HG03521 (cell line): ENCODE measurements at regions not wholly inside any gene's neighbourhood (a gene's known extent, or its start where the extent isn't known, plus 50 kb on each side); places are given as distances from the start of the nearest gene placed in this dataset.
"Not testable (repeated sequence)": the region's sequence is repeated elsewhere in the genome, so short reads cannot be mapped to it uniquely, and the experiment has no call there.

Experiments used
- ATAC-seq: cut with Tn5 transposase; IDR thresholded peaks from one replicate; pipeline ENCODE4 v1.9.1; 2021; ENCODE audit warnings: mild to moderate bottlenecking, moderate library complexity; ENCODE audit not compliant: unreplicated experiment

DNA sequence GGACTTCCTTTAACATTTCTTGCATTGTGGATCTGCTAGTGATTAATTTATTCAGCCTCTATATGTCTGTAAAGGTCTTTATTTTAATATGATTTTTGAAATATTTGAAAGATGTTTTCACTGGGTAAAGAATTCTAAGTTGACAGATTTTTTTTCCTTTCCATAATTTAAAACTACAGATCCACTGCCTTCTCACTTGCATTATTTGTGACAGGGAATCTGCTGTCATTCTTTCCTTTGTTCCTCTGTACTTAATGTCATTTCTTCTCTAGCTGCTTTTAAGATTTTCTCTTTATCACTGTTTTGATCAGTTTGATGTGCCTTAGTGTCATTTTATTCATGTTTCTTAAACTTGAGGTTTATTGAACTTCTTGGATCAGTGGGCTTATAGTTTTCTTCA lies 159.9 kb downstream of the CYB561 start:
- ATAC-seq, result no peak

DNA sequence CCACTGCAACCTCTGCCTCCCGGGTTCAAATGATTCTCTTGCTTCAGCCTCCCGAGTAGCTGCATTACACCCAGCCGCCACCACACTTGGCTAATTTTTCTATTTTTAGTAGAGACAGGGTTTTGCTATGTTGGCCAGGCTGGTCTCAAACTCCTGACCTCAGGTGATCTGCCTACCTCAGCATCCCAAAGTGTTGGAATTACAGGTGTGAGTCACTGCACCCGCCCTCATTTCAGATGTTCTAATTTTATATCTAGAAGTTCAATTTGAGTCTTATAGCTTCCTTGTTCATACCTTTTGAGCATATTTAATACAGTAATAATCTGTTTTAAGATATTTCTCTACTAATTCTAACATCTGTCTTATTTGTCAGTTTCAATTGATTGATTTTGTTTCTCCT lies 159.1 kb downstream of the CYB561 start:
- not testable (repeated sequence) for ATAC-seq

DNA sequence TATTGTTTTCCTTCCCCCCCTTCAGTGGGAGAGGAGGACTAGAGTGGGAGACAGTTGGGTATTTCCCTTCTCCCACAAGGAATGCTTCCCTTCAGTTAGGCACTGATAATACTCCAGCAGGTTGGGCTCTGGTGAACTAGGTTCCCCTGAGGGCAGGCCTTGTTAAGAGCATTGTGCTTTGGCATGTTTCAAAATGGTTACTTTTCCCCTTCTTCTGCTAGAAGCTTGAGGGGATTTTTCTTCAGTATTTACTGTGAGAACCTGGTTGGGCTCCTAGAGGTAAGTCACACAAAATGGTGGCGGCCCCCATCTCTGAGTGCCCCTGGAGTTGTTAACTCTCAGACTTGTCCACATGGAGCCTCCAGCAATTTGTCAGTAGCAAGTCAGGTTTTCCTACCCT lies 156.2 kb downstream of the CYB561 start:
- no peak for ATAC-seq

DNA sequence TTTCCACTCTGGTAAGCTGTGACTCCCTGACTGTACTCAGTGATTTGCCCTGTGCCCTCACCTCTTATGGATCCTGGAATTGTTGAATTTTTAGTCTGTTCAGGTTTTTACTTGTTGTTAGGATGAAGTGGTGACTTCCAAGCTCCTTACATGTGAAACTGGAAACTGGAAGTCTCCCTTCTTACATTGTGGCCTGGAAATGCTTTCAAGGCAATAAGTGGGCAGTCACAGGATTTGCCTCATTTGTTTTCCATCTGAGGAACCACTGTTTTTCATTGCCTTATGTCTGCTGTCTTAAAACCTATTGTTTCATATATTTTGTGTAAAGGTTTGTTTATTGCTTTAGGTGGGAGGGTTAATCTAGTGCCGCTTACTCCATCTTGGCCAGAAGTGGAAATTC lies 155.8 kb downstream of the CYB561 start:
- no peak for ATAC-seq

DNA sequence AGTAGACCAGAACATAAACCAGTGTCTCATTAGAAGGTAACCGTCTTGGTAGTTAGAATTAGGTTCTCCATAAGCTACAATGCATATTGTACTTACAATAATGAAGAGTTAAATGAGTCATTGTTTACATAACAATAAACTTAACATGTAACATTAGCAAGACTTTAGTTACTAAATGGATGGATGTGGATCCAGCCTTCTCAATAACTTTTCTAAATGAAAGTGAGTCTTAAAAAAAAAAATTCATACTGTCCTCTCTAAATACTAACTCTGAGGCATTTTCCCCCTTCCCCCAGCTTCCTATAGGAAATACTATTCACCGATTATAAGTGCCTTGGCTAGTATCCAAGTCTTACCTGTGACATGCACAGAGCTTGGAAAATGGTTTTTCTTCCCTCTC lies 155.3 kb downstream of the CYB561 start:
- no peak for ATAC-seq

DNA sequence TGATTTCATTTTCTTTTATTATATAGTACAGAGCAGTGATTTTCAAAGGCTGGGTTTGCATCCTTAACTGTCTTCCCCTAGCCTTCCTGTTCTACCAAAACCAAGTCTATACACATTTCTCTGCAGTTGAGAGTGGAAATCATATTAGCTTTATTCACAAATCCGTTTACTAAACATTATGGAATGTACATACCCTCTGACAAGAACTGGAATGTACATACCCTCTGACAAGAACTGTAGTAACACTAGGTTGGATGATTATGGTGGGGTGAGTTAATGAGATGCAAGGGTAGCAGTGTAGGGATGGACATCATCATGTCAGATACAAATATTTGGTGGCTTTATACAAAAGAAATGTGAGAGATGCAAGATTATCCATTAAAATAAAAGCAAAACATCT lies 154.8 kb downstream of the CYB561 start:
- no peak for ATAC-seq

DNA sequence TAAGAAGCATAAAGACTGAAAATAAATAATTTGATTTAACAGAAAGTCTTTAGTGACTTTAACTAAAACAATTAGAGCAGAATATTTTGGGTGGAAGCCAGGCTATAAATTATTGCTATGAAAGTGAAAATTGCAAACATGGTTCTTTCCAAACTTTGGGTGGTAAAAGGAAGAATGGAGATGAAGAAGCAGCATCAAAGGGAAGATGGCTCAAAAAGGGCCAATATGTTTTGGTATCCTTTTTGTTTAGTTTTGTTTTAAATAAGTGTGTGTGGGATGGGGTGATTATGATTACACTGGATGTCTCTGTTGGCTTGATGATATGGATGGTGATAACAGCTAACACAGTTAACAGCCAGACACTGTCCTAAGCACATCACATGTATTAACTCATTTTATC lies 153.7 kb downstream of the CYB561 start:
- no peak for ATAC-seq

DNA sequence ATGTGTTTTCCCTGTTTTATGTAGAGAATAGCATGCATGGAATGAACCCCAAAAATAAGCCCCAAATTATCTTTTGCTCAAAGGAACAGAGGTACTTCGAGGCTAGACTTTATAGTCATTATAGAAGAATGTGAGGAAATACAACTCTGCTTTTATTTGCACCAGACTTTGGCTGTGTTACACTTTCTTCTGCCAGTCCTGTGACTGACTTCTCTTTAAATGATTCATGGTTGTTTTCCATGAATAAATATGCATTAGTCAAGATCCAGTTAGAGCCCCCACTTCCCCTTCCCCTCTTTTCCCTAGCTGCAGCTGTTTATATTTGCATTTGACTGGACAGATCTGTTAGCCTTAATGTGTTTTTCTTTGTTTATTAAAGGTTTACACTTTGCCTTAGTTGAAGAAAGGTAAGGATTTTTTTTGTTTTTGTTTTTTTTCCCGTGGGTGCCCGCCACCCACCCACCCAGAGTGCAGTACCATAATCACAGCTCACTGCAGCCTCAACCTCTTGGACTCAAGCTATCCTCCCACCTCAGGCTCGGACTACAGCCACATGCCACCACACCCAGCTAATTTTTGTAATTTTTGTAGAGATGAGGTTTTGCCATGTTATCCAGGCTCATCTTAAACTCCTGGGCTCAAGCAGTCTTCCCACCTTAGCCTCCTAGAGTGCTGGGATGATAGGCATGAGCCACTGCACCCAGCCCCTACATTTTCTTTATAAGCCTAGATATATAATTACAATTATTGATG lies 152.6 kb downstream of the CYB561 start:
- ATAC-seq, result no peak

DNA sequence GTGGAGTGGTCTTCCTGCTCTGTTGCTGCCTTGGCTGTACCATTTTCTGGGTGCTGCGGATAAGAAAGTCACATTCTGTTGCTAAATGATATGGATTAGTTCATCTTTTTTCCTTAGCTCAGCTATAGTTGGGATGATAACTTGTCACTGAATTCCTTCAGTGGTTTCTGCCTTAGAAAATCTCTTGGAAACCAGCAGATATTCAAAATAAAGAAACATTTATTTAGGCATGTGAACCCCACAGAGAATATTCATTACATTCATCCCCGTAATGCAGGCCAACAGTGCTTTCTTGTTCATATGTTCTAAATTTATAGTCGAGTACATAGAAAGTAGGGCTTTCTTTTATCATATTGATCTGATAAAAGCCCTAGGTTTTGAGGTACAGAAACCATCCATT lies 151.3 kb downstream of the CYB561 start:
- ATAC-seq, result no peak

DNA sequence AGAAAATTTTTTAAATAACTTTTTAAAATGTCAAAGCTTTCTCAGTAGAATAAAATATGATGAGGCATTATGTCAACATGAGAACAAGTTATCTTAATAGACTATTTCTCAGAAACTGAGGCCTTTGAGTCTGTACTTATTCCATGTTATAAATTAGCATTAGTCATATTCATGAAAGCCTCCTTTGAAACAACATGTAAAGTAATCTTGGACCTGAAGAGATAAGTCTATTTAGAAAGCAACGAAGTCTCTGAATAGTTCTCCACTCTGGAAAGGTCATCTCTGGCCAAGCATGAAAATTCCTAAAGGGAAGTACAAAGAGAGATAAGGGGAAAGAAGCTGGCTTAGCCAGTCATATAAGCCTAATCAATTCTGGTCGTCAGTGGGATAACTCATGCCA lies 150.8 kb downstream of the CYB561 start:
- no peak for ATAC-seq

DNA sequence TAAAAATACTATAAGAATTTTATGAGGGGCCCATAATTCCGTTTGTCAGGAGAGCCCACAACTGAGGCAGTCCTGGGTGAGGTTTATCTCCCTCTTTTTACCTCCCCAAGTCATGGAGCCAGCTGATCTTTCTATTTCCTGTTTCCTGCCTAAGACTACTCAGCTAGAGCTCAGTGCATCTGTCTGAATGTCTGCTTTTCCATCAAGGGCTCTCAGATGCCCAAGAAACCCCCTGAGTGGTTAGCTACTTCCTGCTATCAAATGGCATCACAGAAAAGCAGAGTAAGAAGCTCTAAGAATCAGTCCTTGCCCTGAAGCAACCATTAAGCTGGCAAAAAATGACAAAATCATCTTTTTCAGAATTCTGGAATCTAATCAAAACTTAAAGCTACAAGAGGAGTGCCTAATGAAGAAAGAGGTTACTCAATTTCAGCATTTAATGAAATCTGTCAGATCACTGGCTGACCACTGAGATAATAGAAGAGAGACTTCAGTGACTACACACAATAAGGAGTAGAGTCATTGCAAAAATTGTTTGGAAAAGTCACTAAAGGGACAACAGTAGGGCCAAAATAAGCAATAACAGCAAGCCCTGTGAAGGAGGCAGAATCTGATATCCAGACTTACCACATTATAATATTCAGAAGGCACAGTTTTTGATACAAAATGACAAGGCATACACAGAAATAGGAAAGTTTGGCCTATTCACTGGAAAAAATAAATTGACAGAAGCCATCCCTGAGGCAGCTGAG lies 150.1 kb downstream of the CYB561 start:
- no peak for ATAC-seq

DNA sequence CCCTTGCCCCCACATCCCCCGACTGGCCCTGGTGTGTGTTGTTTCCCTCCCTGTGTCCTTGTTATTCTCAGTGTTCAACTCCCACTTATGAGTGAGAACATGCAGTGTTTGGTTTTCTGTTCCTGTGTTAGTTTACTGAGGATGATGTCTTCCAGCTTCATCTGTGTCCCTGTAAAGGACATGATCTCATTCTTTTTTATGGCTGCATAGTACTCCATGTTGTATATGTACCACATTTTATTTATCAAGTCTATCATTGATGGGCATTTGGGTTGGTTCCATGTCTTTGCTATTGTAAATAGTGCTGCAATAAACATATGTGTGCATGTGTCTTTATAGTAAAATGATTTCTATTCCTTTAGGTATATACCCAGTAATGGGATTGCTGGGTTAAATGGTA lies 147.2 kb downstream of the CYB561 start:
- not testable (repeated sequence) for ATAC-seq

DNA sequence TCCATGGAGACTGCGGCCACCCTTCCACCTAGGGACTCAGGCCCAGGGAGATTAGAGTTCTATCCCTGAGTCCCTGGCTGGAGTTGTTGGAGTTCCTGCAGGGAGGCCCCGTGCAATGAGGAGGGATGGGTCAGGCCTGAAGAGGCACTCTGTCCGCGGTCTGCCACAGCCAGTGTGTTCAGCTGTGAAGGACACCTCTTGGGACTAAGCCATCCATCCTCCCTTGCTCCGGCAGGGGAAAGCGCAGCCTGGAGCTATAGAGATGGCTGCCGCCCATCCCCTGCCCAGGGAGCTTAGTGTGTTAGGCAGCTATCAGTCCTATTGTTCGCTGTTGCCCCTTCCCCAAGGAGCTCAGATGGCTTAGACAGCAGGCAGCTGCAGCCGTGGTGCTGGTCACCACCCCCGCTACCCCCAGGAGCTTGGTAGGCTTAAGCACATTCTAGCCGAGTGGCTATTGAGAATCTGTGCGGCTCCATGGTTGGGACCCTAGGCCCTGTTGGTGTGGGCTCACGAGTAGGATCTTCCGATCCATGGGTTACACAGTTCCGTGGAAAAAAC lies 141.3 kb downstream of the CYB561 start:
- ATAC-seq, result no peak

DNA sequence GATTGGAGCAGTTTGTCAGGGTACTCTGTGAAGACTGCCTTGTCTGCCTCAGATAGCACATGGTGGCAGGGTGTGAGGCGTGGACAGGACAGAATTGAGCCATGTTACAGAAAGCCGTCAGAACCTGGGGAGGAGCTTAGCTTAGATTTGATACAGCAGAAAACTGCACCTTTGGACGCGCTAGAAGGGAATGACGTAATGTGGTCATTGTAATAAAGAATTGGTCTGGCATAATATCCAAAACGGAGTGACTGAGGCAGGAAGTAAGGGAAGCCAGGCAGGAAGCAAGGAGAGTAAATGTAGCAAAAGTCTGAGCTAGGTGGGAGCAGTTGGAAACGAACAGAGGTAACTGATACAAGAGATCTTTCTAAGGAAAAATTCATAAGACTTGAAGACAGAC lies 140.2 kb downstream of the CYB561 start:
- ATAC-seq, result no peak

DNA sequence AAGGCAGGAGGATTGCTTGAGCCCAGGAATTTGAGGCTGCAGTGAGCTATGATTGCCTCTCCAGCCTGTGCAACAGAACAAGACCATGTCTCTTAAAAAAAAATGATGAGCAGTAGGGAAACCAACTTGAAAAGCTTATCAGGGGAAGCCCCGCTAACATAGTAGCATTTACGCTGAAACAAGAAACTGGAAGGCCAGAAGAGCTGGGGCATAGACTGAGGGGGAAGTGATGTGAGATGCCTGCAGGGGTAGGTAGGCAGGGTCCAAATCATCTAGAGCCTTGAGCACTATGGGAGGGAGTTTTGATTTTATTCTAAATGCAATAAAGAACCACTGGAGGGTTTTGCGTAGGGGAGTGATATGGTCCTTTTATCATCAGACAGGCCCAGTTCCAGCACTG lies 139.3 kb downstream of the CYB561 start:
- ATAC-seq, result no peak

DNA sequence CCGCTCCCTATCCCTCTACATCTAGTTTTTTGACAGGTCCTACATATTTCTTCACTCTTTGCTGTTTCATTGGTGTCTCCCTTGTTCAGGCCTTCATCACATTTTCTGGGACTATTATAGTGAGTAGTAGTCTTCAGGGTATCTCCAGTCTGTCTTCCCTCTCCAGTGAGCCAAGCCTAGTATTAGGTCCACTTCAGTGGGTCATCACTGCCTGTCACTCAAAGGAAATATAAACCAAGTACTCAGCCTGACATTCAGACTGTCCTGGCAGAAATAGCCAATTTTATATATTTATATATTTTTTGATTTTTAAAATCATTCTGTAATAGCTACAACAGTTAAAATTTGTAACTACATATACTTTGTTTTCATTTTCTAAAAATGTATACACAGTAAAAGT lies 137.8 kb downstream of the CYB561 start:
- ATAC-seq, result no peak

DNA sequence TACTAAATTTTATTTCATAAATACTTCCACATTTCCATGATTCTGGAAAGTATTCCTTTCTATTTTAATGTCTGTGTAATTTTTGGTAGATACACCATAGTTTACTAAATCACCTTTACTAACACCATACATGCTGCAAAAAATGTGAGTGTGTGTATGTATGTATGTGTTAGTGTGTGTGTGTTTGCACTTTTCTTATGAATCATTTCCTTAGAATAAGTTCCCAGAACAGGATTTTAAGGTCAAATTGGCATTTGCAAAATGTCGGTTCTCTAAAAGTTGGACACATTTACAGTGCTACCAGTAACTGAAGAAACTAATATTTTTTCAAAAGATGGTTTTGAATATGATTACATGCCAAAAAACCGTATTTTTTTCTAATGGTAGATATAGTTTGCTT lies 137.1 kb downstream of the CYB561 start:
- no peak for ATAC-seq

DNA sequence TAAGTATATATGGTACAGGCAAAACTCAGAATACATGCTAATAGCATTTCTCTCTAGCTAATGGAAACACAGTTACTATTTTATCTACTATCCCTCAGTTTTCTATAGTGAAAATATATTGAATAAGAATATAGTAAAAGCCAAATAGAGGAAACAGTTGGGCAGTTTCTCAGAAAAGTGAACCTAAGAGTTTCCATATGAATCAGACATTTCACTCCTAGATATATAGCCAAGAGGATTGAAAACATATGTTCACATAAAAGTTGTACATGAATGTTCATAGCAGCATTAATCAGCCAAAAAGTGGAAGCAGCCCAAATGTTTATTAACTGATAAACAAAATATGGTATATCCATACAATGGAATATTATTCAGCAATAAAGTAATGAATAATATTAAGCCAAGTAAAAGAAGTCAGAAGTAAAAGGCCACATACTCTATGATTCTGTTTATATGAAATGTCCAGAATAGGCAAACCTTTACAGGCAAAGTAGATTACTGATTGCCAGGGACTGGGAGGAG lies 134.6 kb downstream of the CYB561 start:
- no peak for ATAC-seq

DNA sequence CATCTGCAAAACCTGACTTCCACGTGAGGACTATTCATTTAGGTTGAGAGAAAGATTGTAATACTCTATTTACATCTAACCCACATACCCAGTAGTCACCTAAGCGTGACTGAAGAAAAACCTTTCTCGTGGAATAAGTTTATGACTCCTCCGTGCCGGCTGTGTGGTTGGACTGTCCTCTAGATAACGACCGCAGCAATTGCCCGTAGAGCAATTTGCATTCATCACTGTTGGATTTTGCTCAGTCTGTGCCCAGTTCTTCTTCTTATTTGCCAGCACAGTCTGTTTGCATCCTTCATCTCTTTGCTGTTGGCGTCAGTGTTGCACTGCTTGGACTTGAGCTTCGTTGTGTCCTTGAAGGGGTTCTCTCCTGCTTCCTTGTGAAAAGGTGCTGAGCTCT lies 131.3 kb downstream of the CYB561 start:
- ATAC-seq, result no peak

DNA sequence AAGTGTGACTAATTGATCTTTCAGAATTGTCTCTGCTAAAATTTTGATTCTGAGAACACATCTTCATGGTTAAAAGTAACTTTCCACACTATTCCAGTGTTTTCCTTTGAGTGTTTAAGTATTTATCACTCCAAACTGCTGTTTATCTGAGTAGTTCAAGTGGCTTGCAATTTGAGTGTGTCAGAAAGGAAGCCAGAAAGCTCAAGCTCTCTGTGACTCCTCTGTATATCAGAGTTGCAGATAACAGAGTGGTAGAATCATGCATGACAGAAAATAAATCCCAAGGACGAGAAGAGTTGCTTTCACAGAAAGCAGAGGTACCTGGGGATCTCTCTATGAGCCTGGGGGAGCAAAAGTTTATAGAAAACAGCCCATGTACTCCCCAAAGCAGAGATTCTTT lies 130.0 kb downstream of the CYB561 start:
- no peak for ATAC-seq

DNA sequence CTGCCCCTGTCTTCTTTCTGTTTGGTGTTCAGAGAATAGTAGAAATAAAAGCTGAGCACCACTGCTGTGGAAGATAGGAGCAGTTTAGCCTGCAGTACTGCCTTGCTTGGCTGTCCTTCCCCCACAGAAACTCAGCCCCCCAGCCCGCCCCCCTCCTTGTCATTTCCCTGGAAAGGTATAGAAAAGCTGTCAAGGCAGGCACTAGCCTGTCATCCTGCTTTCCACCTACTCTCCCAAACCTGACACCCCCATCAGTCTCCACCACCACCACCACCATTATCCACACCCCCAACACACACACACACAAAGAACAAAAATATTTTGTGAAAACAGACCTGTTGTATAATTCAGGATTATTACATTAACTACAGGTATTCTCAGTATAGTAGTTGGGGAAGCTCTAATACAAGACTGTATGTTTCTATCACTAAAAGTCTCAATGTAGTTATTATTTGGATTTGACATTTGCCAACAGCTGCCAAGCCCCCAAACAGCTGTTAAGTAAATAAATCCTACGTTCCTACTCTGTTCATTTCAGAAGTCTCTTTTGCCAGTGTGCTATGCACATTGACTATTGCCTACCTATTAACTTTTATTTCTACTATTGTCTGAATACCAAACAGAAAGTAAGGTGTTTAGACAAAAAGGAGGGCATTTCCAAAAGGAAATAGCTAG lies 128.8 kb downstream of the CYB561 start:
- no peak for ATAC-seq

DNA sequence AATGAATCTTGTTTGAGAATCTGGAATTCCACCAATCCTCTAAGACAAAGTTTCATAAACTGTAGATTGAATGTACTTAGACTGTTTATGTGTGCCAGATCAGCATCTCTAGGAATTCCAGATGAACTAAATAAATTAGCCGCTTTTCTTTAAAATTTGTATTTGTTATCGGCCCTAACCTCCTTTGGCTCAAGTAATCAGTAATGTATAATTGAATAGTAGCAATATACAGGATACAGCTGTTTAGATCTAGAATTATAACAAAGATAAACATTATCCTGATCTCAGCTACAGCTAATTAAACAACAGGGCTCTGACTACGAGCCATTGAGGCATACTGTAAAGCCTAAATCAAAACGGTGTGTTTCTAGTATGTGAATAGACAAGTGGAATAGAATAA lies 120.3 kb downstream of the CYB561 start:
- no peak for ATAC-seq
